Left lung (tissue), 4 donors: ENCODE measurements at regions not wholly inside any gene's neighbourhood (a gene's known extent, or its start where the extent isn't known, plus 50 kb on each side); places are given as distances from the start of the nearest gene placed in this dataset.
A peak's percentile ranks its signal among the peaks of the same experiment; 100 is the strongest.
"Not testable (repeated sequence)": the region's sequence is repeated elsewhere in the genome, so short reads cannot be mapped to it uniquely, and the experiment has no call there.

Source experiments
- ATAC-seq: fragments of 200-7000 bp; cut with Tn5 transposase; one replicate; pipeline ENCODE4 v1.9.1; 2020; ENCODE audit warnings: moderate library complexity
- DNase-seq, 4 donors: peaks; one replicate each; pipeline ENCODE4 v3.0.0-alpha.2; 2013 to 2020
- H3K27ac ChIP-seq, 2 donors: fragments of 200-600 bp; sonication (generic) in 1 of 2; one replicate each; pipeline versions ENCODE4 v1.5.0 to v1.8.0; 2020 to 2021
- H3K27me3 ChIP-seq, 2 donors: fragments of 200-600 bp; sonication (generic) in 1 of 2; one replicate each; pipeline versions ENCODE4 v1.5.0 to v1.8.0; 2020 to 2021
- H3K36me3 ChIP-seq, 2 donors: fragments of 200-600 bp; sonication (generic) in 1 of 2; one replicate each; pipeline versions ENCODE4 v1.5.0 to v1.8.0; 2020 to 2021
- H3K4me1 ChIP-seq, 2 donors: fragments of 200-600 bp; one replicate each; pipeline ENCODE4 v1.8.0; 2021
- H3K4me3 ChIP-seq, 2 donors: fragments of 200-600 bp; sonication (generic) in 1 of 2; one replicate each; pipeline versions ENCODE4 v1.5.0 to v1.8.0; 2020 to 2021; ENCODE audit warnings: mild to moderate bottlenecking in 1 of 2
- H3K9me3 ChIP-seq, 2 donors: fragments of 200-600 bp; sonication (generic) in 1 of 2; one replicate each; pipeline versions ENCODE4 v1.5.0 to v1.8.0; 2020 to 2021
- CTCF ChIP-seq, 2 donors: fragments of 200-600 bp; sonication (generic) in 1 of 2; IDR thresholded peaks; one replicate each; pipeline versions ENCODE4 v1.5.0 to v1.8.0; 2021; ENCODE audit warnings: antibody characterized with exemption in 2 of 2
- intact Hi-C, 2 donors: fragments of 100-400 bp; cut with DNase I; formaldehyde crosslinking; loops; one replicate each; pipeline versions ENCODE4 v1.11.2 to v1.14.2; 2022
- donor health status: DM: no; HTN: yes; CAD: no.
- donor health status: DM: no; HTN: no; CAD: no.

- peaks cover 0 to 6% of the 10 kb centered on the region in 2 donors for H3K9me3 ChIP-seq
- intact Hi-C loops, result no loop called here
- ATAC-seq (no peak), DNase-seq (no peak)
- H3K27ac ChIP-seq, result no peak overlapping the region
- no peaks in the 10 kb centered on the region for H3K36me3 ChIP-seq
- H3K4me3 ChIP-seq, result no peak overlapping the region
- H3K27me3 ChIP-seq, result no peaks in the 10 kb centered on the region
- TF ChIP-seq CTCF (IDR thresholded peaks at IDR 0.05), result no peak
- no peaks in the 10 kb centered on the region for H3K4me1 ChIP-seq
Measured at GRCh38 chr3:88725440-88726165, 381.8 kb upstream of the EPHA3 start.

- intact Hi-C loops, result no loop called here
- Histone ChIP-seq H3K9me3 (no peaks in the 10 kb centered on the region), H3K4me3 (no peak overlapping the region), H3K36me3 (no peaks in the 10 kb centered on the region), H3K27me3 (no peaks in the 10 kb centered on the region), H3K27ac (no peak overlapping the region), H3K4me1 (no peaks in the 10 kb centered on the region)
- ATAC-seq (no peak), DNase-seq (no peak)
- TF ChIP-seq CTCF (IDR thresholded peaks at IDR 0.05), result no peak
Measured at GRCh38 chr3:88732186-88732585, 375.2 kb upstream of the EPHA3 start.

- no peaks in the 10 kb centered on the region for H3K27me3 ChIP-seq
- no peak overlapping the region for H3K4me3 ChIP-seq
- intact Hi-C loops, result no loop called here
- no peak for TF ChIP-seq CTCF (IDR thresholded peaks at IDR 0.05)
- ATAC-seq (peak; percentile 54), DNase-seq (no peak)
- H3K27ac ChIP-seq, result peak overlapping the region in 1 of 2 donors; percentile 4
- H3K9me3 ChIP-seq, result peaks cover 0 to 6% of the 10 kb centered on the region in 2 donors
- no peaks in the 10 kb centered on the region for H3K36me3 ChIP-seq
- no peaks in the 10 kb centered on the region for H3K4me1 ChIP-seq
Measured at GRCh38 chr3:88742106-88742505, 365.3 kb upstream of the EPHA3 start.

GRCh38 chr3:88742674-88743507, 364.5 kb upstream of the EPHA3 start:
- no peaks in the 10 kb centered on the region for H3K4me1 ChIP-seq
- H3K9me3 ChIP-seq, result peaks cover 0 to 11% of the 10 kb centered on the region in 2 donors
- no peak for TF ChIP-seq CTCF (IDR thresholded peaks at IDR 0.05)
- DNase-seq (peak in 1 of 4 donors; percentile 7), ATAC-seq (peak; percentile 90)
- no peaks in the 10 kb centered on the region for H3K36me3 ChIP-seq
- H3K27me3 ChIP-seq, result no peaks in the 10 kb centered on the region
- intact Hi-C loops, result no loop called here
- H3K27ac ChIP-seq, result peak overlapping the region in 1 of 2 donors; percentile 4
- no peak overlapping the region for H3K4me3 ChIP-seq

- Histone ChIP-seq H3K9me3 (peaks cover 0 to 15% of the 10 kb centered on the region in 2 donors), H3K4me3 (no peak overlapping the region), H3K27ac (no peak overlapping the region), H3K36me3 (no peaks in the 10 kb centered on the region), H3K4me1 (no peaks in the 10 kb centered on the region), H3K27me3 (no peaks in the 10 kb centered on the region)
- no peak for TF ChIP-seq CTCF (IDR thresholded peaks at IDR 0.05)
- intact Hi-C loops, result no loop called here
- ATAC-seq, result no peak
- no peak for DNase-seq
Measured at GRCh38 chr3:88744896-88745295, 362.5 kb upstream of the EPHA3 start.

GRCh38 chr3:88747145-88747544, 360.3 kb upstream of the EPHA3 start:
- ATAC-seq, H3K27ac ChIP-seq, H3K36me3 ChIP-seq, H3K4me1 ChIP-seq, intact Hi-C loops, H3K27me3 ChIP-seq, H3K4me3 ChIP-seq: not testable (repeated sequence)
- H3K9me3 ChIP-seq, result peaks cover 0 to 19% of the 10 kb centered on the region in 2 donors
- DNase-seq, result peak in 1 of 4 donors; percentile 21
